HG02885 (cell line): ENCODE measurements at regions not wholly inside any gene's neighbourhood (a gene's known extent, or its start where the extent isn't known, plus 50 kb on each side); places are given as distances from the start of the nearest gene placed in this dataset.
"Not testable (repeated sequence)": the region's sequence is repeated elsewhere in the genome, so short reads cannot be mapped to it uniquely, and the experiment has no call there.

Source experiments
- ATAC-seq: cut with Tn5 transposase; IDR thresholded peaks from one replicate; pipeline ENCODE4 v1.9.1; 2021; ENCODE audit warnings: mild to moderate bottlenecking; ENCODE audit not compliant: unreplicated experiment, poor library complexity

DNA sequence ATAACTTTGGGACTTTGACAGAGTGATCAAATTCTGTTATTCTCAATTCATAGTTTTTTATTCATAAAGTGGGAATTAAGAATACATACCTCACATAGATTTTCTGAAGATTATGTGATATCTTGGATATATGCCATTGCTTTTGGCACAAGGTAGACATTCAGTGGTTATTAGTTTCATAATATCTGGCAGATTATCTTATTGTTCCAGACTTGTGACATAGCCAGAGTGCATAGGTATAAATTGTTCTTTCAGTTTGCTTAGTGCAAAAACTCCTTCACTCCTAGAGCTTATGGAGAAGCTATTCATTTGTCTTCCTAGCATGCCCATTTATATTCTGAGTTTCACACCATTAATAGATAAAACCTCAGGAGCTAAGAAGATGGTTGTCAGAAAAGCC lies 222.0 kb downstream of the KCNE4 start:
- no peak for ATAC-seq

DNA sequence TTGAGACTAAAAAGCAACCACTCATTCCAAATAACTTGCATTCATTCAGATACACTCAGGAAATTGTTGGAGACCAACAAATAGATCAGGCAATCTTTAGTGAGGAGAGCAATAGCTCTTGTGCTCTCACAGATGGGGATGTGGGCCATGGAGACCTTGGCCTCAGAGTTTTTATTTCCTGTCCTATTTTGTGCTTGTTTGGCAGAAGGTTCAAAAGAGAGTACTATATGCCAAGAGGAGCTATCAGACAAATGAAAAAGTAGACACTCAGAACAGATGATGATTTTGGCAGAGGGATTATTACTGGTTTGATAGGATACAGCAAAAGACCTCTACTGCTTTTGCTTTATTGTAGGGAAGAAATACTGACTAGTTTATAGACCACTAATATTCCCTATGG lies 230.2 kb downstream of the KCNE4 start:
- no peak for ATAC-seq

DNA sequence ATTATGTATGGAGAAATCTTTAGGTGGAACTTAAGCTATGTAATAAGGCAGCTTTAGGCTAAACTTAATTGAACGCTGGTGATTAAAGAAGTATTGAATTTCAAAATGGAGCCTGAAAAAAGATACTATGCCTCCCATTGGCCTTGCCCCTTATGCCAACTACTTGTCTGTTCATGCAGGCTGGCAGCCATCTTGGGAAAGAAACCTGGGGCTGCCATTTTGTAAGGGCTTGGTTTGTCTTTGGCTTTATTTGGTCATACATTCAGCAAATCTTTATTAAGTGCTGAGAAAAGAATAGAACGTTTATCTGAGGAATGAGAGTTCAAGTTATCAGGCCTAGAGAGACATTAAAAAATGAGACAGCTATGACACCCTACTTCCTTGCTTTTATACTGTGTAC lies 231.3 kb downstream of the KCNE4 start:
- no peak for ATAC-seq

DNA sequence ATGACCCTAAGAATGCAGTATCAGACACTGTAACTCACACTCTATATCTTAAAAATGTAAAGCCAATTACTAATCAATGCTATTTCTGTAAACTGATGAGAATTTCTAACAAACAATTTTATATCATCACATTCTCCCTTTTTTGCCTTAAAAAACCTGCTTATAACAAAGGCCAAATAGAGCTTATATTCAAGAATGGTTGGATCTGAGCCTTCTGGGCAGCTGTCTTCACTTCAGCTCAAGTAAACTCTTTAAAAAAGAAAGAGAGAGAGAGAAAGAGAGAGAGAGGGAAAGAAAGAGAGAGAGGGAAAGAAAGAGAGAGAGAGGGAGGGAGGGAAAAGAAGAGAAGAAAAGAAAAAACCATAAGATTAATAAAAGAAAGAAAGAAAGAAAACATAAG lies 231.8 kb downstream of the KCNE4 start:
- no peak for ATAC-seq

DNA sequence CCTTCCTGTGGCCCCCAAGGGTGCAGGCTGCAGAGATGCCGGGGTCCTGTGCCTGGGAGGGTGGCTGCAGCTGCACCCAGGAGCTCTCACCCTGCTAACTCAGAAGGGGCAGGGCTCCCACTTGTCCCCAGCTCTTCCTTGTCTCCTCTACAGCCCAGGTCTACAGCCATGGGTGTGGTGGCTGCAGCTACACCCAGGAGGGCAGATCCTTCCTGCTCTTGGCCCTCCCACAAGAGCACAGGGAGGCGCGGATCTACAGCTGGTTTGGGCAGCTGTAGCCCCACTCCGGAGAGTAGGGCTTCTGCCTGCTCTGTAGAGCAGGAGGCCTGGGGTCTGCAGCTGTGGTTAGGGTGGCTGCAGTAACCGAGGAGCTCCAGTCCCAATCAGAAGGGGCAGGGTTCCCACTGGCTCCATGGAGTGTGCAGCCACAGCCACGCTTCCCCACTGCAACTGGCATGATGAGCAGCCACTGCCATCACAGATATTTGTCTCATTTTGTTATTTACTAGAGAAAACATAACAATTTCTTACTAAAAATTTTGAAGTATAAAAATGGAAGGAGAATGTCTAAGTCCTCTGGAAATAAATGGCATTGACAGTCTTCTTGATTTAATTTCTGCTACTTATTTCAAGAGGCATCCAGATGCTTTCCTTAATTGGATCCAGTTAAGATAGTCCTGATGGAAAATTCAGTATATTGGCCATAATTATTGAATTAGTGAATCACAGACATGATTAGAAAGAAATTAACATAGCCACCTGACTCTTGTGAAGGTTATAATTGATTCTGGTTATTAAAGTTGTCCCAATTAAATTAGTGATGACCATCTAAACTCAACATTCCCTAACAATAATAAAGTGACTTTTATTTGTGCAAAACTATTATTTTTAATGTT lies 233.6 kb downstream of the KCNE4 start:
- no peak for ATAC-seq

DNA sequence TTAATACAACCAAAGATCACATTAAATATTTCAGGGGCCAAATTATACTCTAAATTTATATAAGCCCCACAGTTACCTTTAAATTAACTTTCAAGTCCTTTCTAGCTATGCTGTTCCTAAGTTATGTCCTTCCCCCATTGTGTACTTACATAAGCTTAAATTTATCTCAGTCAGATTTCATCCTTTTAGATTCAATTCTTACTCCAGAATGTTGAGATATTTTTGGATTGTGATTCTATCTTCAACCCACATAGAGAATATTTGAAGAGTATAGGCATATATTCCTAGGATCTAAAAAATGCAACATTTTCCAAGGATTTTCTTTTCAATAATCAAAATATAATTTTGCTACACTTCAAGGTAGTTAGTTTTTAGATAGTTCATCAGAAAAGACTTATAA lies 242.8 kb downstream of the KCNE4 start:
- no peak for ATAC-seq

DNA sequence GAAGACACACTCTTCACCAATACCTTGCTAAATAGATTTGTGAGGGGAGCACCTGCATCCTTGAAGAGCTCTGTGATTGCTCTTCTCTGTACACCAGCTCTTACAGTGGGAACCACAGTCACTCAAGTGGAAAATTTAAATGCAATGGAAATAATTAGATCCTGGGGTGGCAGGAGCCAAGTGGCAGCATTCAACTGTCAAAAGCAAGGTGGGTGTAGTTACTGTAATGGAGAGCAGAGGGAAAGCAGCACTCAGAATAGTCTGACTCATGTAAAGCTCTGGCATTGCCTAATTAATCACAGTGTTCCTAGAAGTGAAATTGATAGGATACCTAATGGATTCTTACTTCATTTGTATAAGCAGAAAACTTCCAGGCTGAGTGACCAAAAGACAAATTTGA lies 245.8 kb downstream of the KCNE4 start:
- no peak for ATAC-seq

DNA sequence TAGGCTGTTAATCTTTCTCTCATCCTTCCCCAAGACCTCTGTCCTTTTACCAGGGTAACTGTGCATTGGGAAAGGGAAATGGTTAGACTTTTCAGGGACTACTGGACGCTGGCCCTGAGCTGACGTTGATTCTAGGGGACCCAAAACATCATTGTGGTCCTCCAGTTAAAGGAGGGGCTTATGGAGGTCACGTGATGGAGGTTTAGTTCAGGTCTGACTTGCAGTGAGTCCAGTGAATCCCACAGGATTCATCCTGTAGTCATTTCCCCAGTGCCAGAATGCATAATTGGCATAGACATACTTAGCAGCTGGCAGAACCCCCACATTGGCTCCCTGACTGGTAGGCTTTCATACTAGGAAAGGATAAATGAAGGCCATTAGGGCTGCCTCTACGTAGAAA lies 246.3 kb downstream of the KCNE4 start:
- not testable (repeated sequence) for ATAC-seq

DNA sequence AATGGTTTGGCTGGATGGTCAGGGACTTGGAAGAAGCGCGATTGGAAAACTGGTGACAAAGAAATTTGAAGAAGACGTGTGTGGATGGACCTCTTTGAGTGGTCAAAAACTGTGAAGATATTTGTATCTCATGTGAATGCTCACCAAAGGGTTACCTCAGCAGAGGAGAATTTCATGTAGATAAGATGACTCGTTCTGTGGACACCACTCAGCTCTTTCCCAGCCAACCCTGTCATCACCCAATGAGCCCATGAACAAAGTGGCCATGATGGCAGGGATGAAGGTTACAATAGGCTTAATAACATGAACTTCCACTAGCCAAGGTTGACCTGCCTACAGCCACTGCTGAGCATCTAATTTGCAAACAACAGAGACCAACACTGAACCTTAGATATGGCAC lies 248.3 kb downstream of the KCNE4 start:
- no peak for ATAC-seq

DNA sequence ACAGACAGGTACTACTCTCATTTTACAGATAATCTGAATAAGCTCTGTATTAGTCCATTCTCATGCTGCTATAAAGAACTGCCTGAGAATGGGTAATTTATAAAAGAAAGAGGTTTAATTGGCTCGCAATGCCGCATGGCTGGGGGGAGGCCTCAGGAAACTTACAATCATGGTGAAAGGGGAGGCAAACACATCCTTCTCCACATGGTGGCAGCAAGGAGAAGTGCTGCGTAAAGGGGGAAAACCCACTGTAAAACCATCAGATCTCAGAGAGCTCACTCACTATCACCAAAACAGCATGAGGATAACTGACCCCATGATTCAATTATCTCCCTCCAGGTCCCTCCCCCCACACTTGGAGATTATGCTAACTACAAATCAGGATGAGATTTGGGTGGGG lies 254.4 kb downstream of the KCNE4 start:
- ATAC-seq = peak; percentile 77

DNA sequence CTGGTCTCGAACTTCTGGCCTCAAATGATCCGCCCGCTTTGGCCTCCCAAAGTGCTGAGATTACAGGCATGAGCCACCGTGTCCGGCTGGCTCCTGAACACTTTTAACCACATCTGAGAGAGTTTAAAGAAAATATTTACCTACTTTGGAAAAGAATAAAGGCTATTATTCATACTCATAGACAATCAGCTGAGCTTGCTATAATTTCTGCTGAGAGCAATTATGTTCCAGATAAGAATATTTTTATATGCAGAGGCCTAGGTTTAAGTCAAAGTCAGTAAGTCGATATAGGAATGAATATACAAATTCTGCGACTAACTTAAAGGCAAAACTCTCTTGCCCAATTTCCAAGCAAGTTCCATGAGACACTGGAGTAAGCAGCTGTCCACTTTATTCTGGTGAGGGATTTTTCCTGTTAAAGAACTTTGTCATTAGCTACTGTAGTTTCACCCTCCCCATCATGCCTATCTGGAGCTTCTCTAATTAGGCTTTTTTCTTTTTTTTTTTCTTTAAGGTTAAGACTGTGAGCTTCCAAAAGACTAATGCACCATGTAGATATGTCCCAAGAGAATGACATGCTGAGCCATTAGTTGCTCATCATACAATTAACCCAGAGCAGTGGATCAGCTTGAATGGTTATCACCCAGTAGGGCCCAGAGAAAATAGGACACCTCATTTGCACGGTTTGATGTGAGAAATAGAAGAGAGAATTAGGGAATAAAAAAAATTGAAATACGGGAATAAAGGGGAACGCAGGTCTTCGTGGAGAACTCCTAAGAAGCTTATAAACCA lies 260.1 kb downstream of the KCNE4 start:
- no peak for ATAC-seq

DNA sequence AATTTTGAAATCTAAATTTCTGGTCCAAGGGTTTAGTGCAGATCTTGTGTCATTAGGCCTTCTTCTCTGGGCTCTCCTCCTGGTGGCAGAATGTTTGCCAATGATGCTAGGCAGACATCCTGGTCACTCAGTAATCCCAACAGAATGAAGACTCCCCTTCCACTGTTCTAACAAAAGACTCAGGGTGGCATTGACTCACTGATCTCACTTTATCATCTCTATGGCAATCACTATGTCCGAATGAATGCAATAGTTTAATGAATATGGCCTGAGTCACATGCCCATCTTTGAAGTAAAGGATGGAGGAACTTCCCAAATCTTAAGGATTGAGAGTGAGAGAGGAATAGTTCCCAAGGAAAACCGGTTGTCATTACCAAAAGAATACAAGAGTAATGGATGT lies 261.1 kb downstream of the KCNE4 start:
- no peak for ATAC-seq

DNA sequence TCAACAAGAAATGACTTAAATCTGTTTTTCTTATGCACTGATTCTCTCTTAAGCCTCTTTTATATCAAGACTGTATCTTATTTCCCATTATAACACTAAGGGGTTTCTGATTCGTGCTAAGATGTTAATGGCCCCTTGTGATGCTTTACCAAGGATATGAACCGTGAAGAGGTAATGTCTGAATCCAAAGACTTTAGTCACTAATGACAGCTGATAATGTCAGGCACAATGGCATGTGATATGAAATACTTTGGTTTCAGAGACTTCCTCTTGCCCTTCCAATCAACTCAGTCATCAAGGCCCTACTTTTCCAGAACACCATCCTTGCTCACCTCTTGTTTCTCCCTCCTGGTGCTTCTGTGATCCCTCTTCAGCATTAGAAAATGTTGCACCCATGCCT lies 262.8 kb downstream of the KCNE4 start:
- no peak for ATAC-seq

DNA sequence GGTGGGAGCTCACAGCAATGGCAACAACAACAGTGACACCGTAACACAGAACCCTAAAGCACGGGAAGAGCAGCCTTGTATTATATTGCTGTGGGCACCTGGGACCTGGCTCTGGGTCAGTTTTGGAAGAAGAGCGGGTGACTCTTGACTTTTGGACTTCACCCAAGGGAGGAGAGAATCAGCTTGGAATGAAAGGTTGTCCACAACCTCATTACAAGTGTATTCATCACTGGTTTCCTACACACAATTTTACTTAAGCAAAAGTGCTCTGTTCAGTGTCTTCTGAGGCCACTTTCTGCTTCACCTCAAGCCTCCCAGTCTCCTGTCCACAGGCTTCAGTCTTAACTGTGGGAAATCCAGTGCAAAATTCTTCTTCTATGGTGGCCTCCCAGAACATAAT lies 263.8 kb downstream of the KCNE4 start:
- no peak for ATAC-seq

DNA sequence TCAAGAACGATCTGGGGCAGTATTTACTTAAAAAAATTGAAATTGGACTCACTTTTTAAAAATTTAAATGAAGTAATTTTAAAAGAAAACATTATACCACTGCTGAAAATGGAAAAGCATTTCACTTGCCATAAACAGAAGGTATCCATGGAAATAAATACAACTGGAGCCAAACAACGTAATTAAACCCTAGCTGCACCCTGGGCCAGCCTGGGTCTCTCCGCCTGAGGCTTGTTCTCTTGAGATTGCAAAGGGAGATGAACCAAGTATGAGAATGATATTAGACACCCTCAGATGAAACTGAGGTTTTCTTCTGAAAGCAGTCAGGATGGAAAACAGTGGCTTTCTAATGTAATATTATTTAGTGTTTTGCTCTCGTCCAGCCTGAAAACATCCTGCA lies 264.4 kb downstream of the KCNE4 start:
- no peak for ATAC-seq

DNA sequence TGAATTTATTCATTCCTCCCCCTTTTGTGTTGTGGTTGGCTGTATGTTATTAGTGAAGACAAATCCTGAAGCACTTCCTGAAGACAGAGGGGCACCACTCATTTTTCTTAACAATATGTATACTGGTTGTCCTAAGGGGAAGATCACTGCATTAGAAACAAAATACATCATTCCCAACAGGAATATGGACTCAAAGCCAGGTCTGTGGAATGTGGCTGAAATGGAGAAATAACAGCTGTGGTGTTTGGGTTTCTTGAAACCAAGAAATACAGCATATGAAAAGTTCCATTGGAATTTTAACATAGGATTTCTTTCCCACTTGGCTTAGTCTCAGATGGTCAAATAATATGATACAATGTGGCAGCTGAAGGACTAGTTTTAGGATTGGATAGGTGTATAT lies 267.6 kb downstream of the KCNE4 start:
- no peak for ATAC-seq

DNA sequence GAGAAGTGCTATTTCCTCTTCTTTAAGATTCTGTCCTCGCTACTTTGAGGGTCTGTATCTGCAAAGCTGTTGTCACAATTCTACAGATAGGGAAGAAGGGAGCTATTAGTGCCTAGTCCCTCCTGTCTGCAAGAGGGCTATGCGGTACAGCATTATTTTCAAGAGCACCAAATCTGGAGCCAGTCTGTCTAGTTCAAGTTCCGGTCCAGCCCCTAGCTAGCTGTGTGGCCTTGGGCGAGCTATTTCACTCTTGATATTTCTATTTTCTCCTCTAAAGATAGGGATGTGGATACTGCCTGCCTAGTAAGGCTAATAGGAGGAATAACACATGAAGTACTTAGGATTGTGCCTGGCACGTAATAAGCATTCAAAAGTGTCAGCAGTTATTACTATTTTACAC lies 272.4 kb downstream of the KCNE4 start:
- no peak for ATAC-seq

DNA sequence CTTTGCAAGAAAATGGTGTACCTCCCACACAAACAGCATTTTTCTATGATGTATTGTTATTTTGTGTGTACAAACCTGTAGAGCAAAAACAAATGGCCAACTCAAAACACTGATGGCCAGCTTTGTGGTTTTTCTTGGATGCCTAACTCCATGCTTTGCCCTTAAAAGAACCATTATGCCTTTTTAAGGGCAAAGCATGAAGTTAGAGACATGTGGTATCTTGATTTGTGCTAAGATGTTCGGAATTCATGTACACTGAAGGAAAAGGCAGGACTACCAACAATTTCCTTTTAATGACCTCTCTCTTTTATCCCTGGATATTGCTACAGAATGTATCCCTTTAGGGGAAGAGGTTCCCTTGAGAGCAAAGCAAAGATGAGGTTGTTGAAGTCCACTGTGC lies 273.6 kb downstream of the SCG2 start:
- no peak for ATAC-seq

DNA sequence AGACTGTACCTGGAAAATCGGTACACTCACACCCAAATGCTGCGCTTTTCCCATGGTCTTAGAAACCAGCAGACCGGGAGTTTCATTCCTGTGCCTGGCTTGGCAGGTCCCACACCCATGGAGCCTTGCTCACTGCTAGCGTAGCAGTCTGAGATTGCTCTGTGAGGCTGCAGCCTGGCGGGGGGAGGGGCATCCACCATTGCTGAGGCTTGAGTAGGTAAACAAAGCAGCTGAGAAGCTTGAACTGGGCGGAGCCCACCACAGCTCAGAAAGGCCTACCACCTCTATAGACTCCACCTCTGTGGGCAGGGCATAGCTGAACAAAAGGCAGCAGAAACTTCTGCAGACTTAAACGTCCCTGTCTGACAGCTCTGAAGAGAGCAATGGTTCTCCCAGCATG lies 271.4 kb downstream of the SCG2 start:
- ATAC-seq = not testable (repeated sequence)

DNA sequence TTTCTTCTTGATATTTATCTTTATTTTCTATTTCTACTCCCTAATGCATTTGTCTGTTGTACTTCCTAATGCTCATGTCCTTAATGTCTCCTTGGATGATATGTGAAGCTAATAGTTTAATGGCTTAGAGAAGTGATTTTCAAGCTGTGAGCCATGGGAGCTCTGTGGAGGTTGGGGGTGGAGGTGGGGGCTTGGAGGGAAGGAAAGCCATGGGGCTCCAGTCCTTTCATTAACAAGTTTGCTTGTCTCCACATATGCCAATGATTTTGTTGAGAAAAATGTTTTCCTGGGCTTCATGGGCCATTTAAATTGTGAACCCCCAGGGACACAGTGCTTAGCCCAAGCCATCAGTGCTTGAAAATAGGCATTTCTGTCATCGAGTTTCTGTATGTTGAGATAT lies 264.1 kb downstream of the SCG2 start:
- ATAC-seq = no peak

DNA sequence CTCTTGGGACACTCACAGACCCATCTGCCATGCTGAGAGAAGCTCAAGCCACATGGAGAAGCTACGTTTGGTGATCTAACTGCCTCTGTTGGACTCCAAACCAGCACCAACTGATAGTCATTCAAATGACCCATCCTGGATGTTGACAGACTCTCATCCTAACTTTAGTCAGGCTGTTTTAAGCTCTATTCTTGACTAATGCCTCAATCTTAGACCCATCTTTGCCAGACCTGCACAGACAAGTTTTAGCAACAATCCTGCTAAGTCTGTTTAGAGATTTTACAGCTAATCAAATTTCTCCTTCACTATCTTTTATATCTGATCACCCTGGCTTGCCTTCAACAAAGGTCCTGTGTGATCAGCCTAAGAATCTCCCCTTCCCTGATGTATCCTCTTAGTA lies 245.1 kb downstream of the SCG2 start:
- no peak for ATAC-seq

DNA sequence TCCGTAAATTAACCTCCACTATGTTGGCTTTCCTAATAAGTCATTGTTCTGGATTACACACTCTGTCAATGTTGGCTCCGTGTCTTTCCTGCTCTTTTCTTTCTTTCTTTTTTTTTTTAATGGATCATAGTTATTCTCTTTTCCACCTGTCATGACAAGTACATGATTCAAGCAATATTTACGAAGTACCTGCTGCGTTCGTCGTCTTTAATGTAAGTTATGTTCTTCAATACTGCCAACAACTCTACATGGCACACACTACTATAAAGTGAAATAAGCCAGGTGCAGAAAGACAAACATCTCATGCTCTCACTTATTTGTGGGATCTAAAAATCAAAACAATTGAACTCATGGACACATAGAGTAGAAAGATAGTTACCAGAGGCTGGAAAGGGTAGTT lies 239.1 kb downstream of the SCG2 start:
- ATAC-seq = no peak
